Sigmoid colon (tissue), 6 donors: ENCODE measurements at regions not wholly inside any gene's neighbourhood (a gene's known extent, or its start where the extent isn't known, plus 50 kb on each side); places are given as distances from the start of the nearest gene placed in this dataset.

ENCODE experiments used
- DNase-seq: peaks from one replicate; pipeline ENCODE4 v3.0.0-alpha.2; 2019
- H3K27ac ChIP-seq, 4 donors: fragments of 200-600 bp; sonication (generic); one replicate each; pipeline ENCODE4 v1.5.1; 2016 to 2019; ENCODE audit warnings: mild to moderate bottlenecking in 1 of 4
- H3K27me3 ChIP-seq, 3 donors: fragments of 200-600 bp; sonication (generic); one replicate each; pipeline ENCODE4 v1.5.1; 2019; ENCODE audit warnings: mild to moderate bottlenecking in 1 of 3
- H3K36me3 ChIP-seq, 4 donors: fragments of 200-600 bp; sonication (generic); one replicate each; pipeline ENCODE4 v1.5.1; 2016 to 2019
- H3K4me1 ChIP-seq, 4 donors: fragments of 200-600 bp; sonication (generic); one replicate each; pipeline ENCODE4 v1.5.1; 2017 to 2019
- H3K4me3 ChIP-seq, 4 donors: fragments of 200-600 bp; sonication (generic); one replicate each; pipeline ENCODE4 v1.5.1; 2017 to 2019; ENCODE audit warnings: mild to moderate bottlenecking in 2 of 4, moderate library complexity in 1 of 4
- H3K9me3 ChIP-seq, 4 donors: fragments of 200-600 bp in 3 of 4; sonication (generic) in 3 of 4; one replicate each; pipeline versions ENCODE4 v1.5.1 to v1.6.1; 2013 to 2019
- CTCF ChIP-seq, 4 experiments: fragments of 450-650 bp in 3 of 4; fragments of 200-600 bp in 1 of 4; IDR thresholded peaks; one replicate each; pipeline ENCODE4 v1.5.1; 2016 to 2019; ENCODE audit warnings: antibody characterized with exemption in 4 of 4, mild to moderate bottlenecking in 3 of 4, moderate library complexity in 2 of 4
- EP300 ChIP-seq, 4 donors: sonication (generic); formaldehyde crosslinking; IDR thresholded peaks; one replicate each; pipeline ENCODE4 v1.6.1; 2017; ENCODE audit warnings: antibody characterized with exemption in 4 of 4
- POLR2A ChIP-seq, 2 donors: fragments of 450-650 bp; IDR thresholded peaks; one replicate each; pipeline ENCODE4 v1.6.1; 2016; ENCODE audit warnings: antibody characterized with exemption in 2 of 2, mild to moderate bottlenecking in 2 of 2, moderate library complexity in 2 of 2
- POLR2AphosphoS5 ChIP-seq, 4 donors: sonication (generic); formaldehyde crosslinking; IDR thresholded peaks; one replicate each; pipeline ENCODE4 v1.6.1; 2017; ENCODE audit warnings: antibody characterized with exemption in 4 of 4
- WGBS, 2 donors: extraction: QIAGEN DNeasy Blood & Tissue Kit; methylation state at CpG; one replicate each; pipeline ENCODE4 v1.1.7; 2013; 5-methylcytosine and 5-hydroxymethylcytosine counted together
- intact Hi-C: fragments of 100-400 bp; cut with DNase I; formaldehyde crosslinking; loops from one replicate; pipeline ENCODE4 v1.15.1; 2023
- donor health status: healthy with polysubstance abuse.
- donor health status: healthy.

- TF ChIP-seq POLR2A (IDR thresholded peaks at IDR 0.05) (no peak), POLR2AphosphoS5 (IDR thresholded peaks at IDR 0.05) (no peak), EP300 (IDR thresholded peaks at IDR 0.05) (no peak)
- intact Hi-C loops: no loop called here
- H3K4me1 ChIP-seq: no peaks in the 10 kb centered on the region
- H3K27ac ChIP-seq: no peak overlapping the region
- DNase-seq: no peak
- H3K36me3 ChIP-seq: no peaks in the 10 kb centered on the region
- no peak overlapping the region for H3K4me3 ChIP-seq
- H3K27me3 ChIP-seq: no peaks in the 10 kb centered on the region
- H3K9me3 ChIP-seq: no peaks in the 10 kb centered on the region
Measured at GRCh38 chr2:19274439-19274838, 84.0 kb downstream of the OSR1 start.

- H3K9me3 ChIP-seq: no peaks in the 10 kb centered on the region
Measured at GRCh38 chr2:19272941-19273470, 85.4 kb downstream of the OSR1 start.

GRCh38 chr2:19272039-19272438, 86.4 kb downstream of the OSR1 start:
- intact Hi-C loops: no loop called here
- Histone ChIP-seq H3K4me3 (no peak overlapping the region), H3K9me3 (no peaks in the 10 kb centered on the region), H3K4me1 (no peaks in the 10 kb centered on the region), H3K27me3 (no peaks in the 10 kb centered on the region), H3K36me3 (no peaks in the 10 kb centered on the region), H3K27ac (no peak overlapping the region)
- DNase-seq: no peak
- TF ChIP-seq EP300 (IDR thresholded peaks at IDR 0.05): no peak
- no peak for TF ChIP-seq POLR2A (IDR thresholded peaks at IDR 0.05)
- no peak for TF ChIP-seq CTCF (IDR thresholded peaks at IDR 0.05)
- TF ChIP-seq POLR2AphosphoS5 (IDR thresholded peaks at IDR 0.05): no peak
- WGBS, 2 donors: 69 to 74% methylated on average over 4 of the region's 4 CpGs

More at GRCh38 chr2:19272941-19273470, 85.4 kb downstream of the OSR1 start:
- Histone ChIP-seq H3K27ac (no peak overlapping the region), H3K4me3 (no peak overlapping the region), H3K36me3 (no peaks in the 10 kb centered on the region), H3K4me1 (no peaks in the 10 kb centered on the region), H3K27me3 (no peaks in the 10 kb centered on the region)
- TF ChIP-seq POLR2A (IDR thresholded peaks at IDR 0.05) (no peak), CTCF (IDR thresholded peaks at IDR 0.05) (no peak), POLR2AphosphoS5 (IDR thresholded peaks at IDR 0.05) (no peak), EP300 (IDR thresholded peaks at IDR 0.05) (no peak)
- 75 to 91% methylated on average over 1 of the region's 1 CpG for WGBS, 2 donors
- intact Hi-C loops: no loop called here
- no peak for DNase-seq

- Histone ChIP-seq H3K4me1 (peaks cover 0 to 3% (median 0%) of the 10 kb centered on the region in 4 donors), H3K27ac (no peak overlapping the region), H3K27me3 (no peaks in the 10 kb centered on the region), H3K36me3 (no peaks in the 10 kb centered on the region), H3K4me3 (no peak overlapping the region), H3K9me3 (no peaks in the 10 kb centered on the region)
- TF ChIP-seq POLR2AphosphoS5 (IDR thresholded peaks at IDR 0.05): no peak
- TF ChIP-seq POLR2A (IDR thresholded peaks at IDR 0.05): no peak
- no peak for TF ChIP-seq CTCF (IDR thresholded peaks at IDR 0.05)
- TF ChIP-seq EP300 (IDR thresholded peaks at IDR 0.05): no peak
- no peak for DNase-seq
- 91 to 92% methylated on average over 6 of the region's 6 CpGs for WGBS, 2 donors
- intact Hi-C loops: no loop called here
Measured at GRCh38 chr2:19264852-19265251, 93.6 kb downstream of the OSR1 start.

- no peak for TF ChIP-seq POLR2A (IDR thresholded peaks at IDR 0.05)
- no peak for TF ChIP-seq CTCF (IDR thresholded peaks at IDR 0.05)
- no peak for TF ChIP-seq EP300 (IDR thresholded peaks at IDR 0.05)
- no peak for TF ChIP-seq POLR2AphosphoS5 (IDR thresholded peaks at IDR 0.05)
Measured at GRCh38 chr2:19262150-19262549, 96.3 kb downstream of the OSR1 start.

More at GRCh38 chr2:19262150-19262549, 96.3 kb downstream of the OSR1 start:
- H3K4me1 ChIP-seq: peaks cover 0 to 3% (median 0%) of the 10 kb centered on the region in 4 donors
- no peaks in the 10 kb centered on the region for H3K36me3 ChIP-seq
- no peaks in the 10 kb centered on the region for H3K9me3 ChIP-seq
- H3K27me3 ChIP-seq: no peaks in the 10 kb centered on the region
- H3K27ac ChIP-seq: no peak overlapping the region
- no peak overlapping the region for H3K4me3 ChIP-seq
- WGBS, 2 donors: 57 to 81% methylated on average over 7 of the region's 7 CpGs
- no peak for DNase-seq
- intact Hi-C loops: no loop called here
